ENCODE measurements at regions not wholly inside any gene's neighbourhood (a gene's known extent, or its start where the extent isn't known, plus 50 kb on each side); places are given as distances from the start of the nearest gene placed in this dataset.

DNA sequence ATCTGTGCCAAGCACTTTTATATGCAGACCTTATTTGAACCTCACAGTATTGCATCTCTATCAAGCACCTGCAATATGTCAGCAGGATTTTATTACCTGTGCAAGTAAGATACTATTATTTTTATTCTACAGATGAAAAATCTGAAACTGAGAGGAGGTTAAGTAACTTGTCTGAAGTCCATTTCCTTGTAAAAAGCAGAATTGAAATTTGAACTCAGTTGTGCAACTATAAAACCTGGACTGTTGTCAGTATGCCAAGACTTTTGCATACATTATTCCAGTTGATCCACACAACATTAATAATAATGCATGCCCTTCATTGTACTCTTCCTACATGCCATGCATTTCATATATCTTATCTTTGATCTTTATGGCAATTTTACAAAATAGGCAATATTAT is 82.2 kb upstream of the BRINP1 start:
- intact Hi-C loops (cut with DNase I; ENCODE audit: low total_unique reads) (no loop called here), in situ Hi-C loops (cut with MboI; ENCODE audit: low pct_ligation_motif_present in 1 of 4, low pct_unique_long_range_greater_than_20kb in 1 of 4, low sequenced_read_pairs in 3 of 4) (no loop called here)
- Histone ChIP-seq H3K4me3 (no peak overlapping the region), H3K36me3 (no peaks in the 10 kb centered on the region), H3K27me3 (no peaks in the 10 kb centered on the region), H3K9me3 (no peaks in the 10 kb centered on the region), H3K27ac (no peak overlapping the region), H3K4me1 (no peaks in the 10 kb centered on the region)
- TF ChIP-seq, protein P1, sequence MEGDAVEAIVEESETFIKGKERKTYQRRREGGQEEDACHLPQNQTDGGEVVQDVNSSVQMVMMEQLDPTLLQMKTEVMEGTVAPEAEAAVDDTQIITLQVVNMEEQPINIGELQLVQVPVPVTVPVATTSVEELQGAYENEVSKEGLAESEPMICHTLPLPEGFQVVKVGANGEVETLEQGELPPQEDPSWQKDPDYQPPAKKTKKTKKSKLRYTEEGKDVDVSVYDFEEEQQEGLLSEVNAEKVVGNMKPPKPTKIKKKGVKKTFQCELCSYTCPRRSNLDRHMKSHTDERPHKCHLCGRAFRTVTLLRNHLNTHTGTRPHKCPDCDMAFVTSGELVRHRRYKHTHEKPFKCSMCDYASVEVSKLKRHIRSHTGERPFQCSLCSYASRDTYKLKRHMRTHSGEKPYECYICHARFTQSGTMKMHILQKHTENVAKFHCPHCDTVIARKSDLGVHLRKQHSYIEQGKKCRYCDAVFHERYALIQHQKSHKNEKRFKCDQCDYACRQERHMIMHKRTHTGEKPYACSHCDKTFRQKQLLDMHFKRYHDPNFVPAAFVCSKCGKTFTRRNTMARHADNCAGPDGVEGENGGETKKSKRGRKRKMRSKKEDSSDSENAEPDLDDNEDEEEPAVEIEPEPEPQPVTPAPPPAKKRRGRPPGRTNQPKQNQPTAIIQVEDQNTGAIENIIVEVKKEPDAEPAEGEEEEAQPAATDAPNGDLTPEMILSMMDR (IDR thresholded peaks at IDR 0.05): no peak
- TF ChIP-seq POLR2AphosphoS5 (IDR thresholded peaks at IDR 0.05): no peak
- no peak for TF ChIP-seq EP300 (IDR thresholded peaks at IDR 0.05; ENCODE audit: low read depth)
- no peak for TF ChIP-seq POLR2A (IDR thresholded peaks at IDR 0.05)
- no peak for DNase-seq

DNA sequence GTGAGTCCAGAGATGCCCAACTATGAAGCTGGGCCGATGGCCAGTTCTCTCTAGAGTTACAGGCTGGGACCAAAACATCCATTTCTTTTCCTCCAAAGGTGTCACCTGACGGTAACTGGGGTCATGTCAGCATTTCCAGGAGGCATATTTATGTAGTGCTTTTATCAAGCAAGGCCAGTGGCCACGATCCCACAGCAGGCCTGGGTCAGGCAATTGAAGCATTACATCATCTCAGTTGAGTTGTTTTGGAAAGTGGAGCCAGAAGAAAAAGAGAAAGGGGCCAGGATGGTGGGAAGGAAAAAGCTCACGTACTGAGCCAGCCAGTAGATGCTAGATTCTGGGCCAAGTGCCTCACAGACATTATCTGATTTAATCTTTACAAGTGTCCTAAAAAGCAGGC is 73.9 kb upstream of the BRINP1 start:
- Histone ChIP-seq H3K4me3 (no peak overlapping the region), H3K36me3 (no peaks in the 10 kb centered on the region), H3K4me1 (no peaks in the 10 kb centered on the region), H3K9me3 (no peaks in the 10 kb centered on the region), H3K27ac (no peak overlapping the region), H3K27me3 (no peaks in the 10 kb centered on the region)
- intact Hi-C loops (cut with DNase I; ENCODE audit: low total_unique reads) (no loop called here), in situ Hi-C loops (cut with MboI; ENCODE audit: low pct_ligation_motif_present in 1 of 4, low pct_unique_long_range_greater_than_20kb in 1 of 4, low sequenced_read_pairs in 3 of 4) (no loop called here)
- WGBS, 2 donors (ENCODE audit: low coverage in 1 of 2): 49 to 51% methylated on average over 3 to 4 of the region's 4 CpGs
- TF ChIP-seq POLR2A (IDR thresholded peaks at IDR 0.05) (no peak), POLR2AphosphoS5 (IDR thresholded peaks at IDR 0.05) (no peak), EP300 (IDR thresholded peaks at IDR 0.05; ENCODE audit: low read depth) (no peak)
- TF ChIP-seq, protein P1 (IDR thresholded peaks at IDR 0.05): no peak
- no peak for DNase-seq

DNA sequence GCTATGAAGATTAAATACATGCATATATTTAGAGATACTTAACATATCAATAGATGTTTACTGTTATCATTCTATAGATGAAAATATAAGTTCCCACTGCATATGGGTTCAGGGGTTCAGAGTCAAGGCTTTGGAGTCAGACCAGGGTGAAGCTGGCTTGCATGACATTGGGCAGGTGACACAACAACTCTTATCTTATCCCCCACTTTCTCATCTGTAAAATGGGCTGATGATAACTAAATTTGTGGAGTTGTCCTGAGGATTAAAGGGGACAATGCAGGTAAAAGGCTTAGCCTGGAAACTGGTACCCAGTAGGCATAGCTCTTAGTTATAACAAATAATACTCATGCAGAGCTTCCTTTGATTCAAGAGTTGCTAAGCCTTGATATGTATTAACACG is 72.6 kb upstream of the BRINP1 start:
- no peak for DNase-seq
- intact Hi-C loops (cut with DNase I; ENCODE audit: low total_unique reads): no loop called here
- no peak overlapping the region for H3K27ac ChIP-seq
- H3K36me3 ChIP-seq: no peaks in the 10 kb centered on the region
- no peaks in the 10 kb centered on the region for H3K9me3 ChIP-seq
- 63 to 67% methylated on average over 1 of the region's 1 CpG for WGBS, 2 donors (ENCODE audit: low coverage in 1 of 2)
- H3K27me3 ChIP-seq: no peaks in the 10 kb centered on the region
- TF ChIP-seq, protein P1 (IDR thresholded peaks at IDR 0.05): no peak
- TF ChIP-seq POLR2AphosphoS5 (IDR thresholded peaks at IDR 0.05) (no peak), POLR2A (IDR thresholded peaks at IDR 0.05) (no peak), EP300 (IDR thresholded peaks at IDR 0.05; ENCODE audit: low read depth) (no peak)
- no peaks in the 10 kb centered on the region for H3K4me1 ChIP-seq
- in situ Hi-C loops (cut with MboI; ENCODE audit: low pct_ligation_motif_present in 1 of 4, low pct_unique_long_range_greater_than_20kb in 1 of 4, low sequenced_read_pairs in 3 of 4): no loop called here
- no peak overlapping the region for H3K4me3 ChIP-seq

DNA sequence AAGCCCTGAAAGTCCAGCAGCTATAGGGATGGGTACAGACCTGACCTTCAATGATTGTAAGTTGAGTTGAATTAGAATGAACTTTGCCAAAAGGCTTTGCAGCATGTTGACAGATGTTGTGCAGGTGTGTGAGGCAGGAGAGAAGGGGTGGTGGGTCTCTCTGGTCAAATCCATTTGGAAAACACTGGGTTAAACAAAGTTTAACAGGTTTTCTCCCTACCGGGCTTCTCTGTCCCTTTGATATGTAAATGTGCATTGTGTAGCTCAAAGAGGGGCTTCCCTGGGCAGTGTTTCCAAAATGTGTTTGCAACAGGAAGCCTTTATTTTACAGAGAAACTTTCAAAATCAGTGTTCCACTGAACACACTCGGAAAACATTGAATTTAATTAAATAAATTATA is 72.1 kb upstream of the BRINP1 start:
- no peak for DNase-seq
- Histone ChIP-seq H3K27ac (no peak overlapping the region), H3K36me3 (no peaks in the 10 kb centered on the region), H3K9me3 (no peaks in the 10 kb centered on the region), H3K4me3 (no peak overlapping the region), H3K27me3 (no peaks in the 10 kb centered on the region), H3K4me1 (no peaks in the 10 kb centered on the region)
- in situ Hi-C loops (cut with MboI; ENCODE audit: low pct_ligation_motif_present in 1 of 4, low pct_unique_long_range_greater_than_20kb in 1 of 4, low sequenced_read_pairs in 3 of 4): no loop called here
- WGBS, 2 donors (ENCODE audit: low coverage in 1 of 2): 21 to 23% methylated on average over 2 of the region's 2 CpGs
- intact Hi-C loops (cut with DNase I; ENCODE audit: low total_unique reads): no loop called here
- TF ChIP-seq EP300 (IDR thresholded peaks at IDR 0.05; ENCODE audit: low read depth) (no peak), POLR2AphosphoS5 (IDR thresholded peaks at IDR 0.05) (no peak), POLR2A (IDR thresholded peaks at IDR 0.05) (no peak)
- TF ChIP-seq, protein P1 (IDR thresholded peaks at IDR 0.05): no peak
